Activated CD8-positive, alpha-beta T cell treated with anti-CD3 and anti-CD28 coated beads for 36 hours (primary cell): ENCODE measurements at regions not wholly inside any gene's neighbourhood (a gene's known extent, or its start where the extent isn't known, plus 50 kb on each side); places are given as distances from the start of the nearest gene placed in this dataset.

Source experiments
- ATAC-seq: fragments of 200-7000 bp; cut with Tn5 transposase; one replicate; pipeline ENCODE4 v1.10.0; 2021; ENCODE audit warnings: mild to moderate bottlenecking, moderate library complexity
- CTCF ChIA-PET: fragments of 350-600 bp; sonication (Branson Sonifier 250); formaldehyde crosslinking; loops from one replicate; lab custom pipeline; 2021; ENCODE audit warnings: antibody characterized with exemption; lab: Charles Lee
- POLR2A ChIA-PET: fragments of 350-600 bp; sonication (Branson Sonifier 250); formaldehyde crosslinking; loops from one replicate; lab custom pipeline; 2021; ENCODE audit warnings: antibody characterized with exemption; lab: Charles Lee
- DNase-seq: peaks from one replicate; pipeline ENCODE4 v3.0.0-alpha.2; 2020
- H3K27ac Mint-ChIP-seq: one replicate; pipeline ENCODE4 v1.8.0; 2021; ENCODE audit warnings: mild to moderate bottlenecking, mixed read lengths
- H3K27me3 Mint-ChIP-seq: one replicate; pipeline ENCODE4 v1.8.0; 2021; ENCODE audit warnings: mixed read lengths
- H3K36me3 Mint-ChIP-seq: one replicate; pipeline ENCODE4 v1.8.0; 2021; ENCODE audit warnings: low read depth, mixed read lengths
- H3K4me1 Mint-ChIP-seq: one replicate; pipeline ENCODE4 v1.8.0; 2021; ENCODE audit warnings: low read depth, mixed read lengths
- H3K4me3 Mint-ChIP-seq: one replicate; pipeline ENCODE4 v1.8.0; 2021; ENCODE audit warnings: mild to moderate bottlenecking, moderate library complexity, mixed read lengths
- H3K9me3 Mint-ChIP-seq: one replicate; pipeline ENCODE4 v1.8.0; 2021; ENCODE audit warnings: mixed read lengths
- intact Hi-C: fragments of 100-400 bp; cut with micrococcal nuclease; formaldehyde crosslinking; loops from one replicate; pipeline ENCODE4 v1.10.0; 2022
- TF ChIP-seq, protein P1 (sequence below): fragments of 200-600 bp; IDR thresholded peaks from one replicate; pipeline ENCODE4 v1.8.0; 2022; ENCODE audit warnings: antibody characterized with exemption, mild to moderate bottlenecking

DNA sequence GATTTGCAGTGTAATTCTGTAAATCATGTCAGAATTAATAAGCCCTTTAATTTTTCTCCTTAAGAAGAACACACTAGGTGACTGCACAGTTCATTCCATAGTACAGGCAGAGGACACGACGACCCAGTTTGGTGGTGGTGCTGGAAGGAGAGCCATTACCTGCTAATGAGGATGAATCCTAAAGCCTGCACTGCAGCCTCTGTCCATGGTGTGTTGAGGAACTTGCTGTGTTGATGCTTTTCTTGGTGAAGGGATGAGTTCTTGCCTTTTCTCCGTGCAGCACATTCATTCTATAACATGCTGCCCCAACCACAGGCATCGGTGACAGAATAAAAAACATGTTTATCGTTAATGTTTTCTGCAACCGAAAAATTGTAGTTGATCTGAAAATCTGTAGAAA lies 89.6 kb upstream of the VEPH1 start:
- H3K27ac Mint-ChIP-seq = no peak overlapping the region
- H3K9me3 Mint-ChIP-seq = no peaks in the 10 kb centered on the region
- intact Hi-C loops = no loop called here
- POLR2A ChIA-PET = no interaction called here
- TF ChIP-seq, protein P1, sequence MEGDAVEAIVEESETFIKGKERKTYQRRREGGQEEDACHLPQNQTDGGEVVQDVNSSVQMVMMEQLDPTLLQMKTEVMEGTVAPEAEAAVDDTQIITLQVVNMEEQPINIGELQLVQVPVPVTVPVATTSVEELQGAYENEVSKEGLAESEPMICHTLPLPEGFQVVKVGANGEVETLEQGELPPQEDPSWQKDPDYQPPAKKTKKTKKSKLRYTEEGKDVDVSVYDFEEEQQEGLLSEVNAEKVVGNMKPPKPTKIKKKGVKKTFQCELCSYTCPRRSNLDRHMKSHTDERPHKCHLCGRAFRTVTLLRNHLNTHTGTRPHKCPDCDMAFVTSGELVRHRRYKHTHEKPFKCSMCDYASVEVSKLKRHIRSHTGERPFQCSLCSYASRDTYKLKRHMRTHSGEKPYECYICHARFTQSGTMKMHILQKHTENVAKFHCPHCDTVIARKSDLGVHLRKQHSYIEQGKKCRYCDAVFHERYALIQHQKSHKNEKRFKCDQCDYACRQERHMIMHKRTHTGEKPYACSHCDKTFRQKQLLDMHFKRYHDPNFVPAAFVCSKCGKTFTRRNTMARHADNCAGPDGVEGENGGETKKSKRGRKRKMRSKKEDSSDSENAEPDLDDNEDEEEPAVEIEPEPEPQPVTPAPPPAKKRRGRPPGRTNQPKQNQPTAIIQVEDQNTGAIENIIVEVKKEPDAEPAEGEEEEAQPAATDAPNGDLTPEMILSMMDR = no peak
- ATAC-seq = no peak
- CTCF ChIA-PET = no interaction called here
- DNase-seq = no peak
- peaks cover 9% of the 10 kb centered on the region for H3K27me3 Mint-ChIP-seq
- H3K36me3 Mint-ChIP-seq = no peaks in the 10 kb centered on the region
- no peaks in the 10 kb centered on the region for H3K4me1 Mint-ChIP-seq
- H3K4me3 Mint-ChIP-seq = no peak overlapping the region

- TF ChIP-seq, protein P1 = no peak
- Mint-ChIP-seq H3K27ac (no peak overlapping the region), H3K9me3 (no peaks in the 10 kb centered on the region), H3K4me1 (no peaks in the 10 kb centered on the region), H3K4me3 (no peak overlapping the region), H3K36me3 (no peaks in the 10 kb centered on the region), H3K27me3 (peaks cover 6% of the 10 kb centered on the region)
- DNase-seq (no peak), ATAC-seq (no peak)
- ChIA-PET CTCF (interaction anchor here (2.2 to 2.3 kb wide), 2 partner anchors 16 to 17 kb away, joined by 6 to 8 read pairs; no protein-coding TSS in a partner anchor), POLR2A (no interaction called here)
- intact Hi-C loops = no loop called here
Observed at GRCh38 chr3:157590273-157590672, 87.1 kb upstream of the VEPH1 start.

GRCh38 chr3:157589211-157589610 lies 86.0 kb upstream of the VEPH1 start:
- DNase-seq = no peak
- H3K36me3 Mint-ChIP-seq = no peaks in the 10 kb centered on the region
- no peaks in the 10 kb centered on the region for H3K9me3 Mint-ChIP-seq
- ChIA-PET POLR2A (no interaction called here), CTCF (interaction anchor here (2.3 kb wide), 1 partner anchor 16 kb away, joined by 6 read pairs; no protein-coding TSS in a partner anchor)
- H3K4me3 Mint-ChIP-seq = no peak overlapping the region
- intact Hi-C loops = no loop called here
- TF ChIP-seq, protein P1 = no peak
- H3K4me1 Mint-ChIP-seq = no peaks in the 10 kb centered on the region
- H3K27me3 Mint-ChIP-seq = peaks cover 3% of the 10 kb centered on the region
- H3K27ac Mint-ChIP-seq = no peak overlapping the region
- no peak for ATAC-seq

GRCh38 chr3:157588386-157589060 lies 85.3 kb upstream of the VEPH1 start:
- DNase-seq (no peak), ATAC-seq (no peak)
- Mint-ChIP-seq H3K4me3 (no peak overlapping the region), H3K27ac (no peak overlapping the region), H3K36me3 (no peaks in the 10 kb centered on the region), H3K9me3 (no peaks in the 10 kb centered on the region), H3K4me1 (no peaks in the 10 kb centered on the region), H3K27me3 (peaks cover 3% of the 10 kb centered on the region)
- ChIA-PET POLR2A (no interaction called here), CTCF (interaction anchor here (2.3 kb wide), 1 partner anchor 15 kb away, joined by 6 read pairs; no protein-coding TSS in a partner anchor)
- intact Hi-C loops = no loop called here
- TF ChIP-seq, protein P1 = no peak

- DNase-seq (no peak), ATAC-seq (no peak)
- POLR2A ChIA-PET = no interaction called here
- Mint-ChIP-seq H3K4me3 (no peak overlapping the region), H3K27ac (no peak overlapping the region), H3K4me1 (no peaks in the 10 kb centered on the region), H3K9me3 (no peaks in the 10 kb centered on the region), H3K36me3 (no peaks in the 10 kb centered on the region), H3K27me3 (peaks cover 3% of the 10 kb centered on the region)
- CTCF ChIA-PET = no interaction called here
- TF ChIP-seq, protein P1 = no peak
- intact Hi-C loops = no loop called here
Observed at GRCh38 chr3:157586293-157586692, 83.1 kb upstream of the VEPH1 start.
